Neural cell (in vitro differentiated cells): ENCODE measurements at regions not wholly inside any gene's neighbourhood (a gene's known extent, or its start where the extent isn't known, plus 50 kb on each side); places are given as distances from the start of the nearest gene placed in this dataset.

ENCODE experiments used
- H2AFZ ChIP-seq: fragments of 200-600, 300-800 bp; sonication (generic), shearing (Covaris generic); 2 replicates; pipeline ENCODE4 v1.6.0; 2014; ENCODE audit warnings: low read depth, mild to moderate bottlenecking, antibody characterized with exemption, low read length, moderate library complexity
- H3F3A ChIP-seq: fragments of 200-600 bp; shearing (Covaris generic); 2 replicates; pipeline ENCODE4 v1.6.1; 2016; ENCODE audit warnings: mild to moderate bottlenecking, moderate library complexity, mixed read lengths, antibody characterized with exemption, low read length; ENCODE audit not compliant: insufficient read depth, poor library complexity, severe bottlenecking
- H3K27ac ChIP-seq: fragments of 200-600, 300-800 bp; sonication (generic), shearing (Covaris generic); 2 replicates; pipeline ENCODE4 v1.5.1; 2014; ENCODE audit warnings: mild to moderate bottlenecking, low read length, moderate library complexity
- H3K27me3 ChIP-seq: fragments of 300-800, 200-600 bp; sonication (generic), shearing (Covaris generic); 2 replicates; pipeline ENCODE4 v1.6.0; 2014; ENCODE audit warnings: mild to moderate bottlenecking, low read depth, low read length, moderate library complexity; ENCODE audit not compliant: insufficient read depth
- H3K36me3 ChIP-seq: fragments of 300-800, 200-600 bp; sonication (generic), shearing (Covaris generic); 2 replicates; pipeline ENCODE4 v1.5.1; 2014; ENCODE audit warnings: mild to moderate bottlenecking, antibody characterized with exemption, low read length, moderate library complexity; ENCODE audit not compliant: insufficient read depth
- H3K4me2 ChIP-seq: fragments of 300-800, 200-600 bp; sonication (generic), shearing (Covaris generic); 2 replicates; pipeline ENCODE4 v1.6.0; 2014; ENCODE audit warnings: mild to moderate bottlenecking, low read length
- H3K4me3 ChIP-seq: fragments of 300-800, 200-600 bp; sonication (generic), shearing (Covaris generic); 2 replicates; pipeline ENCODE4 v1.5.1; 2014; ENCODE audit warnings: mild to moderate bottlenecking, low read length, moderate library complexity
- H3K79me2 ChIP-seq: fragments of 200-600 bp; shearing (Covaris generic); replicated peaks from 2 replicates; pipeline ENCODE4 v1.6.0; 2014; ENCODE audit warnings: mild to moderate bottlenecking, low read length, moderate library complexity; ENCODE audit not compliant: insufficient read depth
- H3K9ac ChIP-seq: fragments of 300-800, 200-600 bp; sonication (generic), shearing (Covaris generic); 2 replicates; pipeline ENCODE4 v1.6.1; 2016; ENCODE audit warnings: mild to moderate bottlenecking, low read length, mixed read lengths
- H3K9me2 ChIP-seq: fragments of 200-600 bp; shearing (Covaris generic); 2 replicates; pipeline ENCODE4 v1.6.1; 2016; ENCODE audit warnings: mild to moderate bottlenecking, low read length, mixed read lengths; ENCODE audit not compliant: insufficient read depth
- H3K9me3 ChIP-seq: fragments of 200-600, 300-800 bp; sonication (generic), shearing (Covaris generic); 2 replicates; pipeline ENCODE4 v1.6.1; 2016; ENCODE audit warnings: mild to moderate bottlenecking, mixed run types, low read length, moderate library complexity, mixed read lengths
- H4K20me1 ChIP-seq: fragments of 200-600 bp; shearing (Covaris generic); 2 replicates; pipeline ENCODE4 v1.6.1; 2016; ENCODE audit warnings: mild to moderate bottlenecking, mixed run types; ENCODE audit not compliant: insufficient read depth
- CTCF ChIP-seq: fragments of 450-650 bp; IDR thresholded peaks from 2 replicates; pipeline ENCODE4 v1.5.1; 2014; ENCODE audit warnings: antibody characterized with exemption, mild to moderate bottlenecking, moderate library complexity; ENCODE audit not compliant: poor library complexity, severe bottlenecking
- EP300 ChIP-seq: fragments of 450-650 bp; conservative IDR thresholded peaks from 2 replicates; pipeline ENCODE4 v1.6.1; 2014; ENCODE audit warnings: antibody characterized with exemption, mild to moderate bottlenecking, moderate library complexity; ENCODE audit not compliant: poor library complexity, severe bottlenecking
- EZH2 ChIP-seq: fragments of 200-600, 300-800 bp; shearing (Covaris generic), sonication (generic); IDR thresholded peaks from 2 replicates; pipeline ENCODE4 v1.6.1; 2014; ENCODE audit warnings: antibody characterized with exemption, low read length, borderline replicate concordance, mild to moderate bottlenecking; ENCODE audit not compliant: insufficient read depth, poor library complexity, severe bottlenecking
- MXI1 ChIP-seq: fragments of 450-650 bp; conservative IDR thresholded peaks from 2 replicates; pipeline ENCODE4 v1.6.1; 2014; ENCODE audit warnings: antibody characterized with exemption, mild to moderate bottlenecking; ENCODE audit not compliant: poor library complexity, severe bottlenecking
- POLR2AphosphoS5 ChIP-seq: IDR thresholded peaks from 2 replicates; pipeline ENCODE4 v1.6.1; 2012
- RAD21 ChIP-seq: fragments of 450-650 bp; conservative IDR thresholded peaks from 2 replicates; pipeline ENCODE4 v1.6.1; 2014; ENCODE audit warnings: antibody characterized with exemption, mild to moderate bottlenecking, moderate library complexity
- REST ChIP-seq: IDR thresholded peaks from 2 replicates; pipeline ENCODE4 v1.6.1; 2012; ENCODE audit warnings: borderline replicate concordance
- SMC3 ChIP-seq: fragments of 450-650 bp; conservative IDR thresholded peaks from 2 replicates; pipeline ENCODE4 v1.6.1; 2014; ENCODE audit warnings: antibody characterized with exemption, mild to moderate bottlenecking, moderate library complexity; ENCODE audit not compliant: poor library complexity
- TAF1 ChIP-seq: IDR thresholded peaks from 2 replicates; pipeline ENCODE4 v1.6.1; 2012; ENCODE audit warnings: low read depth

- no peaks in the 10 kb centered on the region for H3K27me3 ChIP-seq
- no peak overlapping the region for H2AFZ ChIP-seq
- H3K27ac ChIP-seq = no peak overlapping the region
- H3K9me3 ChIP-seq = no peaks in the 10 kb centered on the region
- TF ChIP-seq CTCF (no peak), MXI1 (no peak), REST (no peak)
- no peaks in the 10 kb centered on the region for H3K79me2 ChIP-seq
- H3K4me3 ChIP-seq = no peak overlapping the region
- H3K36me3 ChIP-seq = no peaks in the 10 kb centered on the region
- no peaks in the 10 kb centered on the region for H4K20me1 ChIP-seq
- H3F3A ChIP-seq = no peaks in the 10 kb centered on the region
- H3K9me2 ChIP-seq = no peaks in the 10 kb centered on the region
- no peak overlapping the region for H3K4me2 ChIP-seq
- no peak overlapping the region for H3K9ac ChIP-seq
These were observed 1322.0 kb downstream of the EFNB2 start for GRCh38 chr13:105213512-105213911.

GRCh38 chr13:105207572-105208293 is 1327.7 kb downstream of the EFNB2 start:
- H3K36me3 ChIP-seq = no peaks in the 10 kb centered on the region
- no peak overlapping the region for H3K9ac ChIP-seq
- H3K4me3 ChIP-seq = no peak overlapping the region
- H3K27me3 ChIP-seq = no peaks in the 10 kb centered on the region
- no peak overlapping the region for H3K27ac ChIP-seq
- H4K20me1 ChIP-seq = no peaks in the 10 kb centered on the region
- H3F3A ChIP-seq = no peaks in the 10 kb centered on the region
- no peak overlapping the region for H3K4me2 ChIP-seq
- no peaks in the 10 kb centered on the region for H3K9me2 ChIP-seq
- peaks cover 7% of the 10 kb centered on the region for H3K9me3 ChIP-seq
- H3K79me2 ChIP-seq = no peaks in the 10 kb centered on the region
- TF ChIP-seq MXI1 = no peak
- no peak for TF ChIP-seq EZH2
- no peak for TF ChIP-seq SMC3
- TF ChIP-seq CTCF = no peak
- TF ChIP-seq REST = no peak
- TF ChIP-seq EP300 = no peak
- TF ChIP-seq RAD21 = no peak
- no peak for TF ChIP-seq POLR2AphosphoS5
- TF ChIP-seq TAF1 = no peak
- H2AFZ ChIP-seq = no peak overlapping the region
